Bronchial epithelial cell (primary cell): ENCODE measurements at regions not wholly inside any gene's neighbourhood (a gene's known extent, or its start where the extent isn't known, plus 50 kb on each side); places are given as distances from the start of the nearest gene placed in this dataset.
A peak's percentile ranks its signal among the peaks of the same experiment; 100 is the strongest.

Experiments used
- DNase-seq: peaks from one replicate; pipeline ENCODE4 v3.0.0-alpha.2; 2010; ENCODE audit warnings: low read depth
- FAIRE-seq: peaks from 2 replicates; lab custom pipeline; 2011; peaks lifted over from hg19 to GRCh38; lab: Jason Lieb, UNC
- H3K27me3 ChIP-seq: 2 replicates; pipeline ENCODE4 v1.5.1; 2011; ENCODE audit warnings: low read length; ENCODE audit not compliant: control insufficient read depth, insufficient read depth
- H3K36me3 ChIP-seq: 2 replicates; pipeline ENCODE4 v1.5.1; 2011; ENCODE audit warnings: low read length; ENCODE audit not compliant: control insufficient read depth, insufficient read depth
- H3K4me3 ChIP-seq: 2 replicates; pipeline ENCODE4 v1.5.1; 2011; ENCODE audit warnings: mild to moderate bottlenecking, low read depth, low read length, control low read depth
- CTCF ChIP-seq: IDR thresholded peaks from 2 replicates; pipeline ENCODE4 v1.5.1; 2011; ENCODE audit warnings: mild to moderate bottlenecking, moderate library complexity, low read length, control low read depth, inconsistent platforms; ENCODE audit not compliant: insufficient read depth, severe bottlenecking

- DNase-seq (peak; percentile 18), FAIRE-seq (no peak)
- Histone ChIP-seq H3K36me3 (no peaks in the 10 kb centered on the region), H3K27me3 (no peaks in the 10 kb centered on the region), H3K4me3 (no peak overlapping the region)
- no peak for TF ChIP-seq CTCF
These were observed 419.6 kb upstream of the MARCKS start for GRCh38 chr6:113437566-113437965.

GRCh38 chr6:113439866-113440265, 417.3 kb upstream of the MARCKS start:
- no peaks in the 10 kb centered on the region for H3K27me3 ChIP-seq

GRCh38 chr6:113442040-113442439, 415.1 kb upstream of the MARCKS start:
- no peak for DNase-seq
- no peak overlapping the region for H3K4me3 ChIP-seq
- TF ChIP-seq CTCF = no peak
- no peak for FAIRE-seq
- H3K27me3 ChIP-seq = no peaks in the 10 kb centered on the region
- no peaks in the 10 kb centered on the region for H3K36me3 ChIP-seq

More at GRCh38 chr6:113439866-113440265, 417.3 kb upstream of the MARCKS start:
- Histone ChIP-seq H3K4me3 (no peak overlapping the region), H3K36me3 (no peaks in the 10 kb centered on the region)
- TF ChIP-seq CTCF = no peak
- DNase-seq = no peak
- FAIRE-seq = no peak

- no peak overlapping the region for H3K4me3 ChIP-seq
- TF ChIP-seq CTCF = no peak
- DNase-seq (no peak), FAIRE-seq (no peak)
- H3K36me3 ChIP-seq = no peaks in the 10 kb centered on the region
- H3K27me3 ChIP-seq = no peaks in the 10 kb centered on the region
These were observed 411.9 kb upstream of the MARCKS start for GRCh38 chr6:113445201-113445600.

- H3K36me3 ChIP-seq = no peaks in the 10 kb centered on the region
- peak; percentile 43 for FAIRE-seq
- H3K27me3 ChIP-seq = no peaks in the 10 kb centered on the region
- no peak overlapping the region for H3K4me3 ChIP-seq
- peak; percentile 96 for DNase-seq
- TF ChIP-seq CTCF = no peak
These were observed 409.9 kb upstream of the MARCKS start for GRCh38 chr6:113447088-113447831.

- no peak for FAIRE-seq
- Histone ChIP-seq H3K4me3 (no peak overlapping the region), H3K36me3 (no peaks in the 10 kb centered on the region), H3K27me3 (no peaks in the 10 kb centered on the region)
- no peak for TF ChIP-seq CTCF
- DNase-seq = peak; percentile 91
These were observed 408.1 kb upstream of the MARCKS start for GRCh38 chr6:113449051-113449450.
